ENCODE measurements at regions not wholly inside any gene's neighbourhood (a gene's known extent, or its start where the extent isn't known, plus 50 kb on each side); places are given as distances from the start of the nearest gene placed in this dataset.

GRCh38 chr10:42513921-42514320, 124.4 kb downstream of the ZNF33B start:
- TF ChIP-seq CTCF (IDR thresholded peaks at IDR 0.05), result no peak
- no peak for TF ChIP-seq POLR2A (IDR thresholded peaks at IDR 0.05)

Data from esophagus squamous epithelium (tissue), 4 donors.